ENCODE measurements at regions not wholly inside any gene's neighbourhood (a gene's known extent, or its start where the extent isn't known, plus 50 kb on each side); places are given as distances from the start of the nearest gene placed in this dataset.

GRCh38 chr12:13913371-13913770 lies 68.0 kb downstream of the GRIN2B start:
- Histone ChIP-seq H3F3A (ENCODE audit: insufficient read depth, low read length) (no peaks in the 10 kb centered on the region), H3K4me2 (ENCODE audit: low read length) (no peak overlapping the region), H2AFZ (ENCODE audit: low read length) (no peak overlapping the region), H3K79me2 (ENCODE audit: insufficient read depth, low read length) (no peaks in the 10 kb centered on the region), H3K9me3 (ENCODE audit: low read length) (no peaks in the 10 kb centered on the region), H3K4me1 (ENCODE audit: insufficient read depth, low read length, severe bottlenecking) (no peaks in the 10 kb centered on the region), H3K27me3 (ENCODE audit: insufficient read depth, low read length) (no peaks in the 10 kb centered on the region), H3K36me3 (ENCODE audit: insufficient read depth, low read length) (no peaks in the 10 kb centered on the region), H3K27ac (ENCODE audit: low read depth, low read length, poor library complexity, severe bottlenecking) (no peak overlapping the region), H4K20me1 (ENCODE audit: insufficient read depth, low read length) (no peaks in the 10 kb centered on the region), H3K9ac (ENCODE audit: low read length) (no peak overlapping the region), H3K9me2 (ENCODE audit: low read depth, low read length) (no peaks in the 10 kb centered on the region), H3K4me3 (ENCODE audit: low read depth, low read length, poor library complexity, severe bottlenecking) (no peak overlapping the region)
- TF ChIP-seq CTCF (IDR thresholded peaks at IDR 0.05; ENCODE audit: low read length), result no peak
- TF ChIP-seq EZH2 (IDR thresholded peaks at IDR 0.05; ENCODE audit: borderline replicate concordance, low read length), result no peak

- Histone ChIP-seq H3K4me1 (ENCODE audit: insufficient read depth, low read length, severe bottlenecking) (no peaks in the 10 kb centered on the region), H3K9me2 (ENCODE audit: low read depth, low read length) (no peaks in the 10 kb centered on the region), H3K9me3 (ENCODE audit: low read length) (no peaks in the 10 kb centered on the region), H3K79me2 (ENCODE audit: insufficient read depth, low read length) (no peaks in the 10 kb centered on the region), H3F3A (ENCODE audit: insufficient read depth, low read length) (no peaks in the 10 kb centered on the region), H4K20me1 (ENCODE audit: insufficient read depth, low read length) (no peaks in the 10 kb centered on the region), H3K9ac (ENCODE audit: low read length) (no peak overlapping the region), H3K4me3 (ENCODE audit: low read depth, low read length, poor library complexity, severe bottlenecking) (no peak overlapping the region), H3K4me2 (ENCODE audit: low read length) (no peak overlapping the region), H3K27ac (ENCODE audit: low read depth, low read length, poor library complexity, severe bottlenecking) (no peak overlapping the region), H2AFZ (ENCODE audit: low read length) (no peak overlapping the region), H3K27me3 (ENCODE audit: insufficient read depth, low read length) (no peaks in the 10 kb centered on the region), H3K36me3 (ENCODE audit: insufficient read depth, low read length) (no peaks in the 10 kb centered on the region)
- TF ChIP-seq CTCF (IDR thresholded peaks at IDR 0.05; ENCODE audit: low read length) (no peak), EZH2 (IDR thresholded peaks at IDR 0.05; ENCODE audit: borderline replicate concordance, low read length) (no peak)
Measured at GRCh38 chr12:13911756-13912554, 69.4 kb downstream of the GRIN2B start.

- no peak for TF ChIP-seq EZH2 (IDR thresholded peaks at IDR 0.05; ENCODE audit: borderline replicate concordance, low read length)
- TF ChIP-seq CTCF (IDR thresholded peaks at IDR 0.05; ENCODE audit: low read length), result no peak
- Histone ChIP-seq H3K27me3 (ENCODE audit: insufficient read depth, low read length) (no peaks in the 10 kb centered on the region), H3K36me3 (ENCODE audit: insufficient read depth, low read length) (no peaks in the 10 kb centered on the region), H3F3A (ENCODE audit: insufficient read depth, low read length) (no peaks in the 10 kb centered on the region), H3K4me1 (ENCODE audit: insufficient read depth, low read length, severe bottlenecking) (no peaks in the 10 kb centered on the region), H2AFZ (ENCODE audit: low read length) (no peak overlapping the region), H3K9me2 (ENCODE audit: low read depth, low read length) (no peaks in the 10 kb centered on the region), H4K20me1 (ENCODE audit: insufficient read depth, low read length) (no peaks in the 10 kb centered on the region), H3K4me3 (ENCODE audit: low read depth, low read length, poor library complexity, severe bottlenecking) (no peak overlapping the region), H3K9me3 (ENCODE audit: low read length) (0 out of 2 replicates have a peak, but pooled peaks cover 2% of the 10 kb centered on the region), H3K4me2 (ENCODE audit: low read length) (no peak overlapping the region), H3K27ac (ENCODE audit: low read depth, low read length, poor library complexity, severe bottlenecking) (no peak overlapping the region), H3K9ac (ENCODE audit: low read length) (no peak overlapping the region), H3K79me2 (ENCODE audit: insufficient read depth, low read length) (no peaks in the 10 kb centered on the region)
Measured at GRCh38 chr12:13905794-13906193, 75.6 kb downstream of the GRIN2B start.

All from OCI-LY1 (cell line).